Stomach (tissue), 4 donors: ENCODE measurements at regions not wholly inside any gene's neighbourhood (a gene's known extent, or its start where the extent isn't known, plus 50 kb on each side); places are given as distances from the start of the nearest gene placed in this dataset.

Experiments used
- CTCF ChIP-seq, 7 experiments: fragments of 450-650 bp in 4 of 7; fragments of 200-600 bp in 3 of 7; sonication (generic) in 3 of 7; IDR thresholded peaks; one replicate each; pipeline ENCODE4 v1.5.1; 2016 to 2019; ENCODE audit warnings: antibody characterized with exemption in 7 of 7, control low read depth in 2 of 7, mild to moderate bottlenecking in 1 of 7
- EP300 ChIP-seq: sonication (generic); formaldehyde crosslinking; IDR thresholded peaks from one replicate; pipeline ENCODE4 v1.6.1; 2017; ENCODE audit warnings: antibody characterized with exemption
- POLR2A ChIP-seq, 4 donors: fragments of 450-650 bp; IDR thresholded peaks; one replicate each; pipeline ENCODE4 v1.6.1; 2016; ENCODE audit warnings: antibody characterized with exemption in 4 of 4, control low read depth in 2 of 4, mild to moderate bottlenecking in 1 of 4, moderate library complexity in 1 of 4
- POLR2AphosphoS5 ChIP-seq, 3 donors: sonication (generic); formaldehyde crosslinking; IDR thresholded peaks; one replicate each; pipeline ENCODE4 v1.6.1; 2016; ENCODE audit warnings: antibody characterized with exemption in 3 of 3

GRCh38 chr4:83709627-83710026, 173.7 kb downstream of the GPAT3 start:
- TF ChIP-seq CTCF (IDR thresholded peaks at IDR 0.05) (no peak), POLR2AphosphoS5 (IDR thresholded peaks at IDR 0.05) (no peak), POLR2A (IDR thresholded peaks at IDR 0.05) (no peak), EP300 (no peak)
